ENCODE measurements at regions not wholly inside any gene's neighbourhood (a gene's known extent, or its start where the extent isn't known, plus 50 kb on each side); places are given as distances from the start of the nearest gene placed in this dataset.
A peak's percentile ranks its signal among the peaks of the same experiment; 100 is the strongest.

DNA sequence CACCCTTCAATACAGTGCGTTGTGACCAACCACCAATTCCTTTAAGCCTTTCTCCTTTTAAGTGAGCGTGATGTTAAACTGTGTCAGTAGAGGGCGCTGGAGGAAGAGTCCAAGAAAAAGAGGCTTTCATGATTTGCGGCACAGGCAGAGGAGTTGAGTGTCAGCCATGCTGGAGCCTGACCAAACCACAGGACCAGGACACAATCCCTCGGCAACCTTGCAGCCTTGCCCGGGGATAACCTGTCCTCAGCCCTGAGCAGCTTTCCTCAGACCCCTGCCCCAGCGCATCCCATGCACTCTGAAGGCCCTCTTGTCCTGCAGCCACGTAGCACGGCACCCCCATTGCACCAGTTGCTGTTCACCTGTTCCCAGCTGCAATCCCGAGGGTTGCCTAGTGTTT lies 53.5 kb upstream of the SMIM31 start:
- peak overlapping the region; percentile 75; the same call in 1 of the 2 replicates for H4K8ac ChIP-seq (ENCODE audit: extremely low read depth, insufficient read depth, low read length)
- no peak overlapping the region for H2BK20ac ChIP-seq (ENCODE audit: low read length)
- H3K18ac ChIP-seq (ENCODE audit: extremely low read depth, low read length) = peak overlapping the region; percentile 42; the same call in 1 of the 2 replicates
- no peaks in the 10 kb centered on the region for H3K23me2 ChIP-seq (ENCODE audit: low read depth, low read length)
- no peak overlapping the region for H3K23ac ChIP-seq (ENCODE audit: insufficient read length)
- ChIA-PET CTCF (ENCODE audit: partially characterized antibody) (interaction anchor here (0.5 to 2.5 kb wide), 20 partner anchors 9 to 610 kb away, joined by 3 to 24 read pairs (median 4); no protein-coding TSS in a partner anchor), POLR2A (ENCODE audit: partially characterized antibody) (no interaction called here)
- peak; percentile 94 for FAIRE-seq
- no peaks in the 10 kb centered on the region for H3K79me1 ChIP-seq (ENCODE audit: low read depth, low read length)
- H2BK15ac ChIP-seq (ENCODE audit: low read length) = no peak overlapping the region
- TF ChIP-seq, protein P1, sequence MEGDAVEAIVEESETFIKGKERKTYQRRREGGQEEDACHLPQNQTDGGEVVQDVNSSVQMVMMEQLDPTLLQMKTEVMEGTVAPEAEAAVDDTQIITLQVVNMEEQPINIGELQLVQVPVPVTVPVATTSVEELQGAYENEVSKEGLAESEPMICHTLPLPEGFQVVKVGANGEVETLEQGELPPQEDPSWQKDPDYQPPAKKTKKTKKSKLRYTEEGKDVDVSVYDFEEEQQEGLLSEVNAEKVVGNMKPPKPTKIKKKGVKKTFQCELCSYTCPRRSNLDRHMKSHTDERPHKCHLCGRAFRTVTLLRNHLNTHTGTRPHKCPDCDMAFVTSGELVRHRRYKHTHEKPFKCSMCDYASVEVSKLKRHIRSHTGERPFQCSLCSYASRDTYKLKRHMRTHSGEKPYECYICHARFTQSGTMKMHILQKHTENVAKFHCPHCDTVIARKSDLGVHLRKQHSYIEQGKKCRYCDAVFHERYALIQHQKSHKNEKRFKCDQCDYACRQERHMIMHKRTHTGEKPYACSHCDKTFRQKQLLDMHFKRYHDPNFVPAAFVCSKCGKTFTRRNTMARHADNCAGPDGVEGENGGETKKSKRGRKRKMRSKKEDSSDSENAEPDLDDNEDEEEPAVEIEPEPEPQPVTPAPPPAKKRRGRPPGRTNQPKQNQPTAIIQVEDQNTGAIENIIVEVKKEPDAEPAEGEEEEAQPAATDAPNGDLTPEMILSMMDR (IDR thresholded peaks at IDR 0.05; ENCODE audit: control extremely low read depth in 1 of 3, insufficient read depth in 1 of 3, low read depth in 1 of 3, low read length in 3 of 3) = peak in 2 of 3 experiments; percentile 59 to 84; a peak in 3 of 4 replicates
- TF ChIP-seq RAD21 (IDR thresholded peaks at IDR 0.05 in 1 of 2, conservative IDR thresholded peaks at IDR 0.05 in 1 of 2; ENCODE audit: low read depth in 2 of 2, low read length in 2 of 2) (peak; percentile 62 to 76), POLR2AphosphoS5 (IDR thresholded peaks at IDR 0.05; ENCODE audit: low read depth, low read length) (no peak), BCL11A (IDR thresholded peaks at IDR 0.05; ENCODE audit: low read depth in 2 of 2, low read length in 2 of 2) (no peak), YY1 (IDR thresholded peaks at IDR 0.05; ENCODE audit: low read depth, low read length) (peak; percentile 81; the same call in 1 of the 2 replicates)
- H3K4me3 ChIP-seq (ENCODE audit: extremely low read depth in 1 of 4, insufficient read depth in 2 of 4, low read depth in 3 of 4, low read length in 4 of 4) = no peak overlapping the region
- H3K56ac ChIP-seq (replicated peaks; ENCODE audit: insufficient read length, low read depth, low read length) = no peak overlapping the region
- no peak overlapping the region for H3K14ac ChIP-seq (ENCODE audit: insufficient read length)
- no peak overlapping the region for H3K4ac ChIP-seq (replicated peaks; ENCODE audit: insufficient read length, low read depth, low read length)
- H3K4me1 ChIP-seq (replicated peaks in 1 of 4; ENCODE audit: control insufficient read depth in 3 of 4, insufficient read depth in 4 of 4, low read length in 3 of 4) = no peaks in the 10 kb centered on the region
- no peak overlapping the region for H3K9ac ChIP-seq (replicated peaks in 1 of 4; ENCODE audit: extremely low read depth in 1 of 4, low read depth in 3 of 4, low read length in 3 of 4)
- no peak overlapping the region for H2BK12ac ChIP-seq (ENCODE audit: low read depth, low read length)
- no peaks in the 10 kb centered on the region for H3K9me3 ChIP-seq (ENCODE audit: insufficient read depth in 2 of 2, low read depth in 1 of 2, low read length in 1 of 2)
- no peak overlapping the region for H3K4me2 ChIP-seq (ENCODE audit: insufficient read depth in 1 of 2, low read depth in 2 of 2, low read length in 2 of 2)
- no peaks in the 10 kb centered on the region; a peak in 1 of 4 replicates for H3K79me2 ChIP-seq (ENCODE audit: control insufficient read depth in 1 of 2, insufficient read depth in 2 of 2, low read length in 2 of 2)
- H3K36me3 ChIP-seq (ENCODE audit: control insufficient read depth in 2 of 4, insufficient read depth in 4 of 4, low read length in 3 of 4) = no peaks in the 10 kb centered on the region
- H2AK5ac ChIP-seq (ENCODE audit: low read depth, low read length) = no peak overlapping the region
- WGBS, 2 experiments (ENCODE audit: extremely low coverage in 1 of 2, insufficient coverage in 1 of 2, insufficient read length in 1 of 2, insufficient replicate concordance in 2 of 2, low coverage in 1 of 2, low lambda C conversion rate in 2 of 2, missing lambda C conversion rate in 1 of 2) = 65% methylated on average over 10 of the region's 10 CpGs; no CpG with 5 or more reads in 1 of the 2 experiments
- H3K27ac ChIP-seq (ENCODE audit: low read depth, low read length) = no peak overlapping the region
- H4K5ac ChIP-seq (ENCODE audit: insufficient read length, low read depth, low read length) = no peak overlapping the region
- peak overlapping the region; percentile 99 for H2AFZ ChIP-seq (ENCODE audit: low read length)
- no peaks in the 10 kb centered on the region for H4K20me1 ChIP-seq (replicated peaks in 1 of 2; ENCODE audit: control insufficient read depth in 1 of 2, insufficient read depth in 2 of 2, low read length in 2 of 2)
- peak; percentile 44 to 81 for DNase-seq (ENCODE audit: low read depth in 1 of 2, low spot score in 2 of 2)
- H4K91ac ChIP-seq (replicated peaks; ENCODE audit: insufficient read length, low read length) = peak overlapping the region; percentile 25
- H2BK120ac ChIP-seq (replicated peaks; ENCODE audit: low read depth, low read length) = no peak overlapping the region
- H2BK5ac ChIP-seq (ENCODE audit: low read depth, low read length) = 0 out of 2 replicates have a peak overlapping the region, but pooled peaks have one; percentile 15
- no peaks in the 10 kb centered on the region for H3K27me3 ChIP-seq (replicated peaks in 1 of 4; ENCODE audit: control insufficient read depth in 3 of 4, extremely low read depth in 1 of 4, insufficient read depth in 3 of 4, low read length in 3 of 4)

All from H1 (cell line).